CD14-positive monocyte (primary cell): ENCODE measurements at regions not wholly inside any gene's neighbourhood (a gene's known extent, or its start where the extent isn't known, plus 50 kb on each side); places are given as distances from the start of the nearest gene placed in this dataset.

ENCODE experiments used
- DNase-seq, 3 donors: peaks; one replicate each; pipeline ENCODE4 v3.0.0-alpha.2; 2011 to 2022
- H2AFZ ChIP-seq: 2 replicates; pipeline ENCODE4 v1.6.0; 2012; ENCODE audit warnings: mild to moderate bottlenecking, low read depth, low read length, inconsistent platforms; ENCODE audit not compliant: insufficient read depth, poor library complexity, severe bottlenecking
- H3K27ac ChIP-seq, 2 donors: 1 replicate in 1 of 2; 2 replicates in 1 of 2; pipeline ENCODE4 v1.5.1; 2012 to 2013; ENCODE audit warnings: low read length in 2 of 2, control low read depth in 1 of 2, inconsistent platforms in 1 of 2, low read depth in 1 of 2, mild to moderate bottlenecking in 1 of 2
- H3K27me3 ChIP-seq, 2 donors: one replicate each; pipeline versions ENCODE4 v1.6.0 to v1.6.1; 2011 to 2013; ENCODE audit warnings: low read length in 2 of 2; ENCODE audit not compliant: control insufficient read depth in 2 of 2, insufficient read depth in 2 of 2
- H3K36me3 ChIP-seq, 2 donors: replicated peaks in 1 of 2; 1 replicate in 1 of 2; 2 replicates in 1 of 2; pipeline versions ENCODE4 v1.5.1 to v1.6.1; 2012 to 2013; ENCODE audit warnings: low read length in 2 of 2, control low read depth in 1 of 2, inconsistent platforms in 1 of 2, mild to moderate bottlenecking in 1 of 2; ENCODE audit not compliant: insufficient read depth in 2 of 2, control insufficient read depth in 1 of 2
- H3K4me1 ChIP-seq, 2 donors: 1 replicate in 1 of 2; 2 replicates in 1 of 2; pipeline versions ENCODE4 v1.5.1 to v1.6.1; 2012 to 2013; ENCODE audit warnings: low read length in 2 of 2, control low read depth in 1 of 2, inconsistent platforms in 1 of 2, mild to moderate bottlenecking in 1 of 2, moderate library complexity in 1 of 2; ENCODE audit not compliant: insufficient read depth in 2 of 2, control insufficient read depth in 1 of 2
- H3K4me2 ChIP-seq: replicated peaks from 2 replicates; pipeline ENCODE3; 2012; ENCODE audit warnings: low read length, moderate library complexity, mild to moderate bottlenecking; ENCODE audit not compliant: poor library complexity, severe bottlenecking; ENCODE audit errors: extremely low read depth
- H3K4me3 ChIP-seq, 3 experiments: fragments of 200-600 bp in 1 of 3; sonication (generic) in 1 of 3; replicated peaks in 1 of 3; 1 replicate in 2 of 3; 2 replicates in 1 of 3; pipeline ENCODE4 v1.5.1; 2011 to 2013; ENCODE audit warnings: low read length in 3 of 3, mild to moderate bottlenecking in 3 of 3, control low read depth in 2 of 3, low read depth in 2 of 3, inconsistent platforms in 1 of 3, moderate library complexity in 1 of 3
- H3K79me2 ChIP-seq: 2 replicates; pipeline ENCODE4 v1.6.0; 2012; ENCODE audit warnings: mild to moderate bottlenecking, control low read depth, inconsistent platforms, low read length, moderate library complexity; ENCODE audit not compliant: insufficient read depth
- H3K9ac ChIP-seq: 2 replicates; pipeline ENCODE4 v1.6.0; 2017; ENCODE audit warnings: low read length, mild to moderate bottlenecking; ENCODE audit not compliant: insufficient read depth, poor library complexity, severe bottlenecking
- H3K9me3 ChIP-seq, 2 donors: replicated peaks in 1 of 2; 1 replicate in 1 of 2; 2 replicates in 1 of 2; pipeline versions ENCODE4 v1.5.1 to v1.6.1; 2012 to 2013; ENCODE audit warnings: low read length in 2 of 2, control low read depth in 1 of 2; ENCODE audit not compliant: control insufficient read depth in 1 of 2, insufficient read depth in 1 of 2
- H4K20me1 ChIP-seq: 2 replicates; pipeline ENCODE4 v1.6.0; 2012; ENCODE audit warnings: mild to moderate bottlenecking, low read length, control low read depth, moderate library complexity; ENCODE audit not compliant: insufficient read depth
- H3K27ac Mint-ChIP-seq, 7 donors: one replicate each; pipeline ENCODE4 v1.8.0; 2020; ENCODE audit warnings: mild to moderate bottlenecking in 7 of 7, mixed read lengths in 7 of 7, moderate library complexity in 6 of 7, inconsistent platforms in 2 of 7
- H3K27me3 Mint-ChIP-seq, 3 donors: one replicate each; pipeline ENCODE4 v1.8.0; 2021 to 2022; ENCODE audit warnings: low read depth in 3 of 3, mild to moderate bottlenecking in 3 of 3, mixed read lengths in 3 of 3, moderate library complexity in 3 of 3, inconsistent platforms in 1 of 3
- H3K36me3 Mint-ChIP-seq, 2 donors: one replicate each; pipeline ENCODE4 v1.8.0; 2020; ENCODE audit warnings: mixed read lengths in 2 of 2, inconsistent platforms in 1 of 2, mild to moderate bottlenecking in 1 of 2
- H3K4me1 Mint-ChIP-seq: one replicate; pipeline ENCODE4 v1.8.0; 2020; ENCODE audit warnings: mild to moderate bottlenecking, mixed read lengths
- H3K4me3 Mint-ChIP-seq, 2 donors: one replicate each; pipeline ENCODE4 v1.8.0; 2020; ENCODE audit warnings: mild to moderate bottlenecking in 2 of 2, mixed read lengths in 2 of 2, moderate library complexity in 1 of 2
- H3K9me3 Mint-ChIP-seq, 7 donors: one replicate each; pipeline ENCODE4 v1.8.0; 2020 to 2022; ENCODE audit warnings: mixed read lengths in 7 of 7, mild to moderate bottlenecking in 6 of 7, moderate library complexity in 6 of 7, inconsistent platforms in 2 of 7
- WGBS: methylation state at CpG from one replicate; pipeline ENCODE4 v1.1.5; 2013; ENCODE audit warnings: missing lambda C conversion rate; ENCODE audit not compliant: insufficient coverage; 5-methylcytosine and 5-hydroxymethylcytosine counted together
- intact Hi-C, 2 donors: fragments of 100-400 bp; cut with micrococcal nuclease; formaldehyde crosslinking; loops; one replicate each; pipeline versions ENCODE4 v1.15.0 to v1.15.1; 2023
- TF ChIP-seq, protein P1 (sequence below): fragments of 200-600 bp; IDR thresholded peaks from one replicate; pipeline ENCODE4 v1.8.0; 2022; ENCODE audit warnings: antibody characterized with exemption, mild to moderate bottlenecking

DNA sequence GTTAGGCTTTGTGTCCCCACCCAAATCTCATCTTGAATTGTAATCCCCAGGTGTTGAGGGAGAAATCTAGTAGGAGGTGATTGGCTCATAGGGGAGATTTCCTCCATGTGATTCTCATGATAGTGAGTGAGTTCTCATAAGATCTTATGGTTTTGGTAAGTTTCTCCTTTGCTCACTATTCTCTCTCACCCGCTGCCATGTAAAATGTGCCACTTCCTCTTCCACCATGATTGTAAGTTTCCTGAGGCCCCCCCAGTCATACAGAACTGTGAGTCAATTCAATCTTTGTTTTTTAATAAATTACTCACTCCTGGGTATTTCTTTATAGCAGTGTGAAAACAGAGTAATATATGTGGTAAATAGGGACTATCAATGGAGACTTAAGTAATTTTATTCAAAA, 434.5 kb upstream of the OLFM3 start:
- intact Hi-C loops: no loop called here
- no peak for DNase-seq
- no peaks in the 10 kb centered on the region for H4K20me1 ChIP-seq
- WGBS: no CpG with 5 or more reads among the region's 1 CpG
- no peak overlapping the region for H2AFZ ChIP-seq
- H3K9ac ChIP-seq: no peak overlapping the region
- no peak overlapping the region for H3K27ac ChIP-seq
- no peaks in the 10 kb centered on the region for H3K9me3 ChIP-seq
- H3K27me3 Mint-ChIP-seq: peaks cover 0 to 2% (median 0%) of the 10 kb centered on the region in 3 donors
- H3K79me2 ChIP-seq: no peaks in the 10 kb centered on the region
- H3K4me1 Mint-ChIP-seq: no peaks in the 10 kb centered on the region
- no peak overlapping the region for H3K4me2 ChIP-seq
- H3K4me1 ChIP-seq: no peaks in the 10 kb centered on the region
- TF ChIP-seq, protein P1, sequence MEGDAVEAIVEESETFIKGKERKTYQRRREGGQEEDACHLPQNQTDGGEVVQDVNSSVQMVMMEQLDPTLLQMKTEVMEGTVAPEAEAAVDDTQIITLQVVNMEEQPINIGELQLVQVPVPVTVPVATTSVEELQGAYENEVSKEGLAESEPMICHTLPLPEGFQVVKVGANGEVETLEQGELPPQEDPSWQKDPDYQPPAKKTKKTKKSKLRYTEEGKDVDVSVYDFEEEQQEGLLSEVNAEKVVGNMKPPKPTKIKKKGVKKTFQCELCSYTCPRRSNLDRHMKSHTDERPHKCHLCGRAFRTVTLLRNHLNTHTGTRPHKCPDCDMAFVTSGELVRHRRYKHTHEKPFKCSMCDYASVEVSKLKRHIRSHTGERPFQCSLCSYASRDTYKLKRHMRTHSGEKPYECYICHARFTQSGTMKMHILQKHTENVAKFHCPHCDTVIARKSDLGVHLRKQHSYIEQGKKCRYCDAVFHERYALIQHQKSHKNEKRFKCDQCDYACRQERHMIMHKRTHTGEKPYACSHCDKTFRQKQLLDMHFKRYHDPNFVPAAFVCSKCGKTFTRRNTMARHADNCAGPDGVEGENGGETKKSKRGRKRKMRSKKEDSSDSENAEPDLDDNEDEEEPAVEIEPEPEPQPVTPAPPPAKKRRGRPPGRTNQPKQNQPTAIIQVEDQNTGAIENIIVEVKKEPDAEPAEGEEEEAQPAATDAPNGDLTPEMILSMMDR: no peak
- H3K36me3 Mint-ChIP-seq: no peaks in the 10 kb centered on the region
- H3K4me3 ChIP-seq: no peak overlapping the region
- H3K27ac Mint-ChIP-seq: no peak overlapping the region
- peaks cover 0 to 1% (median 0%) of the 10 kb centered on the region in 7 donors for H3K9me3 Mint-ChIP-seq
- no peak overlapping the region for H3K4me3 Mint-ChIP-seq
- no peaks in the 10 kb centered on the region for H3K36me3 ChIP-seq
- no peaks in the 10 kb centered on the region for H3K27me3 ChIP-seq

DNA sequence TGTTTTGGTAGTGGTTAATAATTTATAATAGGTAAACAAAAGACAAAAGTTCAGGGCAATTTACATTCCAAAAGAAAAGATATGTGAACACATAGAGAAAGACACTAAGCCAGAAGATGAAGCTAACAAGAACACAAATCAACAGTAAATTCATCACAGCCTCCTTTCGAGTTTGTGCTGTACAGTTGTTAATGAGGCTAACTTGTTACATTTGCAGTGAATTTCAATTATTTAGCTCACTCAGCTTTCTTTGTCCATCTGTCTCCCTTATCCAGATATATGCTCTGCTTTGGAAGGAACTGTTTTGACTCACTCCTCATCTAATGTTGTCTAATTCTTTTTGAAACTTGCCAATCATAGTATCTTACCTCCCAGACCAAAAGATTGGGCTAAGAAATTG, 423.3 kb upstream of the OLFM3 start:
- TF ChIP-seq, protein P1: no peak
- DNase-seq: no peak
- Histone ChIP-seq H3K27me3 (no peaks in the 10 kb centered on the region), H3K4me1 (no peaks in the 10 kb centered on the region), H3K9me3 (no peaks in the 10 kb centered on the region), H3K4me3 (no peak overlapping the region), H3K9ac (no peak overlapping the region), H3K36me3 (no peaks in the 10 kb centered on the region), H2AFZ (no peak overlapping the region), H3K4me2 (no peak overlapping the region), H3K27ac (no peak overlapping the region), H3K79me2 (no peaks in the 10 kb centered on the region), H4K20me1 (no peaks in the 10 kb centered on the region)
- WGBS: no CpG with 5 or more reads among the region's 1 CpG
- Mint-ChIP-seq H3K36me3 (no peaks in the 10 kb centered on the region), H3K4me1 (no peaks in the 10 kb centered on the region), H3K9me3 (peaks cover 0 to 2% (median 0%) of the 10 kb centered on the region in 7 donors), H3K27ac (no peak overlapping the region), H3K4me3 (no peak overlapping the region), H3K27me3 (no peaks in the 10 kb centered on the region)
- intact Hi-C loops: no loop called here
